HCT116 (cell line): ENCODE measurements at regions not wholly inside any gene's neighbourhood (a gene's known extent, or its start where the extent isn't known, plus 50 kb on each side); places are given as distances from the start of the nearest gene placed in this dataset.

Source experiments
- ATAC-seq: fragments of 200-7000 bp; cut with Tn5 transposase; 2 replicates; pipeline ENCODE4 v1.9.1; 2020; ENCODE audit warnings: mild to moderate bottlenecking, moderate library complexity
- BruUV-seq: library from RNA; stranded (reverse); fragments of 400-500 nt; replicated peaks from 2 replicates; lab custom pipeline; 2021; lab: Mats Ljungman, UMichigan
- CTCF ChIA-PET: fragments of 300-600 bp; sonication (Branson Sonifier 250); formaldehyde crosslinking; loops from one replicate; lab custom pipeline; 2021; ENCODE audit warnings: antibody characterized with exemption; lab: Charles Lee
- POLR2A ChIA-PET: fragments of 300-600, 350-600 bp; sonication (Branson Sonifier 250); formaldehyde crosslinking; loops from one replicate; lab custom pipeline; 2021; ENCODE audit warnings: antibody characterized with exemption; lab: Charles Lee
- RAD21 ChIA-PET, 2 experiments: fragments of 300-600 bp; sonication (Branson Sonifier 250); formaldehyde crosslinking; loops; one replicate each; lab custom pipeline; 2023; ENCODE audit warnings: low total read pairs in 2 of 2; ENCODE audit not compliant: uncharacterized antibody in 2 of 2, unreplicated experiment in 2 of 2, low non-redundant PET in 1 of 2; lab: Charles Lee
- DNase-seq: peaks from one replicate; pipeline ENCODE4 v3.0.0-alpha.2; 2010; ENCODE audit warnings: low read depth, low spot score
- H2AFZ ChIP-seq: fragments of 200-600 bp; shearing (Covaris generic), sonication (generic); 2 replicates; pipeline ENCODE4 v1.6.1; 2017; ENCODE audit warnings: low read depth, mixed run types, mixed read lengths, antibody characterized with exemption, low read length; ENCODE audit not compliant: poor library complexity, severe bottlenecking
- H3K27ac ChIP-seq: 2 replicates; pipeline ENCODE4 v1.5.1; 2012; ENCODE audit warnings: low read depth, low read length
- H3K27me3 ChIP-seq: fragments of 200-600 bp; sonication (generic); 2 replicates; pipeline ENCODE4 v1.6.1; 2016; ENCODE audit warnings: mixed run types, low read length, mixed read lengths; ENCODE audit not compliant: insufficient read depth
- H3K36me3 ChIP-seq, 2 experiments: fragments of 200-500 bp in 1 of 2; fragments of 200-600 bp in 1 of 2; sonication (Bioruptor generic) in 1 of 2; sonication (generic) in 1 of 2; 2 replicates each; pipeline versions ENCODE4 v1.5.1 to v1.6.1; 2014 to 2016; ENCODE audit warnings: low read length in 2 of 2, inconsistent platforms in 1 of 2, mixed read lengths in 1 of 2, mixed run types in 1 of 2; ENCODE audit not compliant: insufficient read depth in 2 of 2, control insufficient read depth in 1 of 2
- H3K4me1 ChIP-seq, 2 experiments: fragments of 200-600 bp in 1 of 2; sonication (generic) in 1 of 2; 2 replicates each; pipeline versions ENCODE4 v1.5.1 to v1.6.1; 2012 to 2017; ENCODE audit warnings: low read length in 2 of 2, inconsistent platforms in 1 of 2, mild to moderate bottlenecking in 1 of 2, mixed read lengths in 1 of 2, mixed run types in 1 of 2, moderate library complexity in 1 of 2; ENCODE audit not compliant: insufficient read depth in 2 of 2, control insufficient read depth in 1 of 2
- H3K4me2 ChIP-seq: fragments of 200-600 bp; sonication (generic); 2 replicates; pipeline ENCODE4 v1.6.1; 2017; ENCODE audit warnings: mixed run types, low read length, mixed read lengths
- H3K4me3 ChIP-seq, 2 experiments: fragments of 200-600 bp in 1 of 2; sonication (generic) in 1 of 2; replicated peaks in 1 of 2; 2 replicates each; pipeline ENCODE4 v1.5.1; 2011 to 2016; ENCODE audit warnings: low read length in 2 of 2, control low read depth in 1 of 2, low read depth in 1 of 2, mild to moderate bottlenecking in 1 of 2, mixed read lengths in 1 of 2, mixed run types in 1 of 2
- H3K79me2 ChIP-seq: fragments of 200-600 bp; sonication (generic); 2 replicates; pipeline ENCODE4 v1.6.1; 2017; ENCODE audit warnings: mild to moderate bottlenecking, mixed run types, low read length, moderate library complexity, mixed read lengths; ENCODE audit not compliant: insufficient read depth
- H3K9ac ChIP-seq: fragments of 200-600 bp; sonication (generic); 2 replicates; pipeline ENCODE4 v1.6.1; 2016; ENCODE audit warnings: low read length, mixed read lengths
- H3K9me2 ChIP-seq: fragments of 200-600 bp; sonication (generic), shearing (Covaris generic); 2 replicates; pipeline ENCODE4 v1.6.1; 2017; ENCODE audit warnings: mixed run types, mild to moderate bottlenecking, moderate library complexity; ENCODE audit not compliant: insufficient read depth
- H3K9me3 ChIP-seq, 2 experiments: fragments of 200-500 bp in 1 of 2; fragments of 200-600 bp in 1 of 2; sonication (Bioruptor generic) in 1 of 2; sonication (generic) in 1 of 2; 2 replicates each; pipeline ENCODE4 v1.6.1; 2014 to 2017; ENCODE audit warnings: low read length in 2 of 2, mixed read lengths in 2 of 2, inconsistent platforms in 1 of 2, low read depth in 1 of 2, mild to moderate bottlenecking in 1 of 2, mixed run types in 1 of 2, moderate library complexity in 1 of 2; ENCODE audit not compliant: control insufficient read depth in 1 of 2, insufficient read depth in 1 of 2
- H4K20me1 ChIP-seq: fragments of 200-600 bp; sonication (generic), shearing (Covaris generic); 2 replicates; pipeline ENCODE4 v1.6.1; 2017; ENCODE audit warnings: mixed run types, mild to moderate bottlenecking, moderate library complexity; ENCODE audit not compliant: insufficient read depth
- CBX3 ChIP-seq: IDR thresholded peaks from 2 replicates; pipeline ENCODE4 v1.6.1; 2012; ENCODE audit warnings: low read depth
- EZH2 ChIP-seq: fragments of 200-600 bp; sonication (generic); IDR thresholded peaks from 2 replicates; pipeline ENCODE4 v1.6.1; 2017; ENCODE audit warnings: antibody characterized with exemption, mixed run types
- EZH2phosphoT487 ChIP-seq: fragments of 200-600 bp; IDR thresholded peaks from 2 replicates; pipeline ENCODE4 v1.6.1; 2018; ENCODE audit warnings: antibody characterized with exemption, borderline replicate concordance
- FOSL1 ChIP-seq: IDR thresholded peaks from 2 replicates; pipeline ENCODE4 v1.6.1; 2012; ENCODE audit warnings: low read depth
- JUND ChIP-seq: IDR thresholded peaks from 2 replicates; pipeline ENCODE4 v1.6.1; 2012
- POLR2AphosphoS5 ChIP-seq: IDR thresholded peaks from 2 replicates; pipeline ENCODE4 v1.6.1; 2011; ENCODE audit warnings: mild to moderate bottlenecking, low read depth, low read length, moderate library complexity
- SIN3A ChIP-seq: IDR thresholded peaks from 2 replicates; pipeline ENCODE4 v1.6.1; 2012; ENCODE audit warnings: low read depth
- SP1 ChIP-seq: IDR thresholded peaks from 2 replicates; pipeline ENCODE4 v1.6.1; 2012; ENCODE audit warnings: low read depth
- SRF ChIP-seq: IDR thresholded peaks from 2 replicates; pipeline ENCODE4 v1.6.1; 2012; ENCODE audit warnings: low read depth
- intact Hi-C: fragments of 100-400 bp; cut with micrococcal nuclease; formaldehyde crosslinking; loops from 2 replicates; pipeline ENCODE4 v1.10.0; 2022
- TF ChIP-seq, protein P1 (sequence below): IDR thresholded peaks from 2 replicates; pipeline ENCODE4 v1.6.1; 2012
- TF ChIP-seq, protein P2 (sequence below), 3 experiments: fragments of 200-600 bp in 1 of 3; sonication (generic) in 1 of 3; IDR thresholded peaks in 2 of 3; conservative IDR thresholded peaks in 1 of 3; 2 replicates each; pipeline ENCODE4 v1.5.1; 2012 to 2017; ENCODE audit warnings: low read depth in 2 of 3, low read length in 2 of 3, antibody characterized with exemption in 1 of 3, borderline replicate concordance in 1 of 3, control low read depth in 1 of 3, mild to moderate bottlenecking in 1 of 3, mixed read lengths in 1 of 3, mixed run types in 1 of 3, moderate library complexity in 1 of 3; ENCODE audit not compliant: insufficient read depth in 1 of 3
- TF ChIP-seq, protein P3 (sequence below): IDR thresholded peaks from 2 replicates; pipeline ENCODE4 v1.6.1; 2012
- TF ChIP-seq, protein P4 (sequence below): IDR thresholded peaks from 2 replicates; pipeline ENCODE4 v1.6.1; 2011; ENCODE audit warnings: mild to moderate bottlenecking, low read length, moderate library complexity; ENCODE audit not compliant: insufficient replicate concordance; ENCODE audit errors: extremely low read depth

DNA sequence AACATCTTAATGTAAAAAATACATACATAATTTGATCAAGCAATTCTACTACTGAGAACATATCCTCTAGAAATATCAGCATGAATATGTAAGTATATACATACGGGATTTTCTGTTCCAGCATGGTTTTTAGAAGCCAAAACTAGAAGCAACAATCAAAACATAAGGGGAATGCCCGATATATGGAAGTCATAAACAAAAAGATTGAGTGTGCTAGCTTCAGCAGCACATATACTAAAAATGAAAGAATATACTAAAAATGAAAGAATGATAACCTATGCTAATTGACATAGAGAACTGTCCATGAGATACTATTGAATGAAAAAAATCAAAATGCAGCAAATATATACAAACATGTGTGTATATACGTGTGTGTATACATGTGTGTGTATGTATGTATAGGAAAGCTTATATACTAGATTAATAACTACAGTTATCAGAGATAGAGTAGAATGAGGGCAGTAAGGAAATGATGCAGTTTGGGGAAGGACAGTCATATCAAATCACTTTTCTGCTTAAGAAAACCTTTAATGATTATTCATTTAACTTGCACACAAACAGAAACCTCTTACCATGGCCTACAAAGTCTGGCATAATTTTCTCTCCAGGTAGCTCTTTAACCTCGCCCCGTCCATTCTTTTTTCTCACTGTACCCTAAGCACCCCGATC, 72.9 kb downstream of the NPY start:
- H3K4me3 ChIP-seq, result no peak overlapping the region
- RAD21 ChIA-PET, result no interaction called here
- H3K4me1 ChIP-seq, result no peaks in the 10 kb centered on the region
- no peak overlapping the region for H3K4me2 ChIP-seq
- no peaks in the 10 kb centered on the region for H3K9me3 ChIP-seq
- H3K27ac ChIP-seq, result no peak overlapping the region
- intact Hi-C loops, result no loop called here
- H3K79me2 ChIP-seq, result no peaks in the 10 kb centered on the region
- no peak overlapping the region for H2AFZ ChIP-seq
- POLR2A ChIA-PET, result no interaction called here
- BruUV-seq, result no TSS peak
- TF ChIP-seq JUND (no peak), FOSL1 (no peak), EZH2phosphoT487 (no peak), SP1 (no peak), EZH2 (no peak), CBX3 (no peak), SIN3A (no peak), POLR2AphosphoS5 (no peak), SRF (no peak)
- TF ChIP-seq, protein P1, sequence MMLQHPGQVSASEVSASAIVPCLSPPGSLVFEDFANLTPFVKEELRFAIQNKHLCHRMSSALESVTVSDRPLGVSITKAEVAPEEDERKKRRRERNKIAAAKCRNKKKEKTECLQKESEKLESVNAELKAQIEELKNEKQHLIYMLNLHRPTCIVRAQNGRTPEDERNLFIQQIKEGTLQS, result no peak
- TF ChIP-seq, protein P2, sequence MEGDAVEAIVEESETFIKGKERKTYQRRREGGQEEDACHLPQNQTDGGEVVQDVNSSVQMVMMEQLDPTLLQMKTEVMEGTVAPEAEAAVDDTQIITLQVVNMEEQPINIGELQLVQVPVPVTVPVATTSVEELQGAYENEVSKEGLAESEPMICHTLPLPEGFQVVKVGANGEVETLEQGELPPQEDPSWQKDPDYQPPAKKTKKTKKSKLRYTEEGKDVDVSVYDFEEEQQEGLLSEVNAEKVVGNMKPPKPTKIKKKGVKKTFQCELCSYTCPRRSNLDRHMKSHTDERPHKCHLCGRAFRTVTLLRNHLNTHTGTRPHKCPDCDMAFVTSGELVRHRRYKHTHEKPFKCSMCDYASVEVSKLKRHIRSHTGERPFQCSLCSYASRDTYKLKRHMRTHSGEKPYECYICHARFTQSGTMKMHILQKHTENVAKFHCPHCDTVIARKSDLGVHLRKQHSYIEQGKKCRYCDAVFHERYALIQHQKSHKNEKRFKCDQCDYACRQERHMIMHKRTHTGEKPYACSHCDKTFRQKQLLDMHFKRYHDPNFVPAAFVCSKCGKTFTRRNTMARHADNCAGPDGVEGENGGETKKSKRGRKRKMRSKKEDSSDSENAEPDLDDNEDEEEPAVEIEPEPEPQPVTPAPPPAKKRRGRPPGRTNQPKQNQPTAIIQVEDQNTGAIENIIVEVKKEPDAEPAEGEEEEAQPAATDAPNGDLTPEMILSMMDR (IDR thresholded peaks at IDR 0.05 in 2 of 3, conservative IDR thresholded peaks at IDR 0.05 in 1 of 3; ENCODE audit: borderline replicate concordance in 1 of 3, insufficient read depth in 1 of 3, low read depth in 2 of 3, low read length in 2 of 3), result no peak
- TF ChIP-seq, protein P3, sequence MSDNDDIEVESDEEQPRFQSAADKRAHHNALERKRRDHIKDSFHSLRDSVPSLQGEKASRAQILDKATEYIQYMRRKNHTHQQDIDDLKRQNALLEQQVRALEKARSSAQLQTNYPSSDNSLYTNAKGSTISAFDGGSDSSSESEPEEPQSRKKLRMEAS, result no peak
- TF ChIP-seq, protein P4, sequence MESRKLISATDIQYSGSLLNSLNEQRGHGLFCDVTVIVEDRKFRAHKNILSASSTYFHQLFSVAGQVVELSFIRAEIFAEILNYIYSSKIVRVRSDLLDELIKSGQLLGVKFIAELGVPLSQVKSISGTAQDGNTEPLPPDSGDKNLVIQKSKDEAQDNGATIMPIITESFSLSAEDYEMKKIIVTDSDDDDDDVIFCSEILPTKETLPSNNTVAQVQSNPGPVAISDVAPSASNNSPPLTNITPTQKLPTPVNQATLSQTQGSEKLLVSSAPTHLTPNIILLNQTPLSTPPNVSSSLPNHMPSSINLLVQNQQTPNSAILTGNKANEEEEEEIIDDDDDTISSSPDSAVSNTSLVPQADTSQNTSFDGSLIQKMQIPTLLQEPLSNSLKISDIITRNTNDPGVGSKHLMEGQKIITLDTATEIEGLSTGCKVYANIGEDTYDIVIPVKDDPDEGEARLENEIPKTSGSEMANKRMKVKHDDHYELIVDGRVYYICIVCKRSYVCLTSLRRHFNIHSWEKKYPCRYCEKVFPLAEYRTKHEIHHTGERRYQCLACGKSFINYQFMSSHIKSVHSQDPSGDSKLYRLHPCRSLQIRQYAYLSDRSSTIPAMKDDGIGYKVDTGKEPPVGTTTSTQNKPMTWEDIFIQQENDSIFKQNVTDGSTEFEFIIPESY, result no peak
- H3K9me2 ChIP-seq, result no peaks in the 10 kb centered on the region
- H4K20me1 ChIP-seq, result no peaks in the 10 kb centered on the region
- 0 out of 2 replicates have a peak, but pooled peaks cover 3% of the 10 kb centered on the region for H3K27me3 ChIP-seq
- no peaks in the 10 kb centered on the region for H3K36me3 ChIP-seq
- H3K9ac ChIP-seq, result no peak overlapping the region
- ATAC-seq (no peak), DNase-seq (no peak)
- CTCF ChIA-PET, result interaction anchor here (1.1 kb wide), 1 partner anchor 39 kb away, joined by 3 read pairs; no protein-coding TSS in a partner anchor
